A549 (cell line): ENCODE measurements at regions not wholly inside any gene's neighbourhood (a gene's known extent, or its start where the extent isn't known, plus 50 kb on each side); places are given as distances from the start of the nearest gene placed in this dataset.
A peak's percentile ranks its signal among the peaks of the same experiment; 100 is the strongest.

Experiments used
- ATAC-seq, 2 experiments: fragments of 200-7000 bp in 1 of 2; fragments of >200 bp in 1 of 2; cut with Nextera tagmentation in 1 of 2; cut with Tn5 transposase in 1 of 2; 3 replicates each; pipeline versions ENCODE4 v1.8.0 to v1.9.1; 2018 to 2020; ENCODE audit warnings: mild to moderate bottlenecking in 1 of 2, moderate library complexity in 1 of 2
- CTCF ChIA-PET: fragments of 300-600 bp; sonication (Branson Sonifier 250); formaldehyde crosslinking; extraction: SDS; loops from one replicate; lab custom pipeline; 2021; ENCODE audit warnings: antibody characterized with exemption, inconsistent platforms; lab: Yijun Ruan, JAX
- POLR2A ChIA-PET: fragments of 350-600 bp; formaldehyde crosslinking; extraction: SDS; loops from one replicate; lab custom pipeline; 2021; ENCODE audit warnings: antibody characterized with exemption, inconsistent platforms; lab: Yijun Ruan, JAX
- DNase-seq, 2 experiments: peaks; one replicate each; pipeline versions ENCODE4 v3.0.0 to v3.0.0-alpha.2; 2011 to 2016; ENCODE audit warnings: low read depth in 1 of 2, low spot score in 1 of 2
- FAIRE-seq: peaks from 2 replicates; lab custom pipeline; 2011; peaks lifted over from hg19 to GRCh38; lab: Jason Lieb, UNC
- H3K27ac ChIP-seq, 2 experiments: fragments of >200 bp; sonication (Bioruptor Twin); formaldehyde crosslinking; 3 replicates each; pipeline ENCODE4 v1.5.1; 2016 to 2017
- H3K4me1 ChIP-seq: fragments of >200 bp; sonication (Bioruptor Twin); formaldehyde crosslinking; 3 replicates; pipeline ENCODE4 v1.6.1; 2016
- H3K4me2 ChIP-seq: fragments of >200 bp; sonication (Bioruptor Twin); formaldehyde crosslinking; 3 replicates; pipeline ENCODE4 v1.6.1; 2016
- H3K4me3 ChIP-seq: fragments of >200 bp; sonication (Bioruptor Twin); formaldehyde crosslinking; 3 replicates; pipeline ENCODE4 v1.5.1; 2016
- H3K9me3 ChIP-seq: fragments of >200 bp; sonication (Bioruptor Twin); formaldehyde crosslinking; 3 replicates; pipeline ENCODE4 v1.6.1; 2016
- ATOH8 ChIP-seq: fragments of 250-450 bp; sonication (Bioruptor Pico); IDR thresholded peaks from 2 replicates; pipeline ENCODE4 v1.5.0; 2020; ENCODE audit warnings: low read depth, mild to moderate bottlenecking, moderate library complexity
- CBX2 ChIP-seq: fragments of 200-600 bp; sonication (generic); IDR thresholded peaks from 2 replicates; pipeline ENCODE4 v1.6.1; 2016; ENCODE audit warnings: low read depth, mild to moderate bottlenecking, borderline replicate concordance
- CHD2 ChIP-seq: fragments of 150-350 bp; IDR thresholded peaks from 2 replicates; pipeline ENCODE4 v1.6.1; 2014; ENCODE audit warnings: low read length; ENCODE audit not compliant: partially characterized antibody
- E2F6 ChIP-seq: IDR thresholded peaks from 2 replicates; pipeline ENCODE4 v1.6.1; 2012; ENCODE audit warnings: low read depth, borderline replicate concordance
- EHF ChIP-seq: fragments of 250-450 bp; sonication (Bioruptor Pico); IDR thresholded peaks from 2 replicates; pipeline ENCODE4 v1.5.0; 2020; ENCODE audit warnings: mild to moderate bottlenecking
- ESRRA ChIP-seq: fragments of 150-350 bp; IDR thresholded peaks from 2 replicates; pipeline ENCODE4 v1.6.1; 2014; ENCODE audit warnings: mild to moderate bottlenecking, low read length, borderline replicate concordance
- FOSB ChIP-seq: fragments of 250-450 bp; sonication (Bioruptor Pico); IDR thresholded peaks from 2 replicates; pipeline ENCODE4 v1.5.0; 2020; ENCODE audit warnings: mild to moderate bottlenecking, moderate library complexity
- FOXS1 ChIP-seq: fragments of 250-450 bp; sonication (Bioruptor Pico); IDR thresholded peaks from 2 replicates; pipeline ENCODE4 v1.5.0; 2020; ENCODE audit warnings: mild to moderate bottlenecking, moderate library complexity
- HOXA7 ChIP-seq: fragments of 250-450 bp; sonication (Bioruptor Pico); IDR thresholded peaks from 2 replicates; pipeline ENCODE4 v1.5.0; 2020; ENCODE audit warnings: mild to moderate bottlenecking, moderate library complexity
- JUN ChIP-seq, 2 experiments: fragments of >200 bp; sonication (Bioruptor Twin); formaldehyde crosslinking; IDR thresholded peaks; 2 replicates in 1 of 2; 3 replicates in 1 of 2; pipeline ENCODE4 v1.6.1; 2016 to 2017
- MAX ChIP-seq: IDR thresholded peaks from 2 replicates; pipeline ENCODE4 v1.6.1; 2012
- NFE2L2 ChIP-seq: fragments of 150-350 bp; conservative IDR thresholded peaks from 2 replicates; pipeline ENCODE4 v1.6.1; 2014; ENCODE audit warnings: low read length
- RAD21 ChIP-seq, 2 experiments: fragments of >200 bp in 1 of 2; sonication (Bioruptor Twin) in 1 of 2; formaldehyde crosslinking in 1 of 2; IDR thresholded peaks in 1 of 2; conservative IDR thresholded peaks in 1 of 2; 2 replicates in 1 of 2; 3 replicates in 1 of 2; pipeline ENCODE4 v1.6.1; 2012 to 2018; ENCODE audit warnings: inconsistent platforms in 1 of 2
- RNF2 ChIP-seq: fragments of 200-600 bp; sonication (generic); IDR thresholded peaks from 2 replicates; pipeline ENCODE4 v1.6.1; 2016; ENCODE audit warnings: low read depth, mild to moderate bottlenecking, antibody characterized with exemption, moderate library complexity, borderline replicate concordance
- SMC3 ChIP-seq: fragments of >200 bp; sonication (Bioruptor Twin); formaldehyde crosslinking; IDR thresholded peaks from 3 replicates; pipeline ENCODE4 v1.6.1; 2018; ENCODE audit warnings: inconsistent platforms
- SREBF2 ChIP-seq: fragments of 450-650 bp; IDR thresholded peaks from 2 replicates; pipeline ENCODE4 v1.6.1; 2014; ENCODE audit warnings: mild to moderate bottlenecking, moderate library complexity
- ZC3H11A ChIP-seq: fragments of 450-650 bp; IDR thresholded peaks from 2 replicates; pipeline ENCODE4 v1.6.1; 2014; ENCODE audit warnings: antibody characterized with exemption, mild to moderate bottlenecking
- ZFP36 ChIP-seq: fragments of 450-650 bp; IDR thresholded peaks from 2 replicates; pipeline ENCODE4 v1.6.1; 2014; ENCODE audit warnings: borderline replicate concordance; ENCODE audit not compliant: partially characterized antibody
- ZSCAN20 ChIP-seq: fragments of 250-450 bp; sonication (Bioruptor Pico); IDR thresholded peaks from 2 replicates; pipeline ENCODE4 v1.8.0; 2022; ENCODE audit warnings: mild to moderate bottlenecking, moderate library complexity
- WGBS: methylation state at CpG from one replicate; pipeline ENCODE4 v1.1.6; 2017; ENCODE audit errors: missing lambda C conversion rate; 5-methylcytosine and 5-hydroxymethylcytosine counted together
- TF ChIP-seq, protein P1 (sequence below): fragments of >200 bp; sonication (Bioruptor Twin); formaldehyde crosslinking; IDR thresholded peaks from 3 replicates; pipeline ENCODE4 v1.6.1; 2016
- TF ChIP-seq, protein P2 (sequence below): IDR thresholded peaks from 2 replicates; pipeline ENCODE4 v1.6.1; 2012
- TF ChIP-seq, protein P3 (sequence below): fragments of 150-350 bp; IDR thresholded peaks from 2 replicates; pipeline ENCODE4 v1.6.1; 2014; ENCODE audit warnings: low read depth, mild to moderate bottlenecking, low read length
- TF ChIP-seq, protein P4 (sequence below): fragments of >200 bp; sonication (Bioruptor Twin); formaldehyde crosslinking; IDR thresholded peaks from 2 replicates; pipeline ENCODE4 v1.6.1; 2016
- TF ChIP-seq, protein P5 (sequence below): fragments of 450-650 bp; IDR thresholded peaks from 2 replicates; pipeline ENCODE4 v1.6.1; 2014; ENCODE audit warnings: antibody characterized with exemption

DNA sequence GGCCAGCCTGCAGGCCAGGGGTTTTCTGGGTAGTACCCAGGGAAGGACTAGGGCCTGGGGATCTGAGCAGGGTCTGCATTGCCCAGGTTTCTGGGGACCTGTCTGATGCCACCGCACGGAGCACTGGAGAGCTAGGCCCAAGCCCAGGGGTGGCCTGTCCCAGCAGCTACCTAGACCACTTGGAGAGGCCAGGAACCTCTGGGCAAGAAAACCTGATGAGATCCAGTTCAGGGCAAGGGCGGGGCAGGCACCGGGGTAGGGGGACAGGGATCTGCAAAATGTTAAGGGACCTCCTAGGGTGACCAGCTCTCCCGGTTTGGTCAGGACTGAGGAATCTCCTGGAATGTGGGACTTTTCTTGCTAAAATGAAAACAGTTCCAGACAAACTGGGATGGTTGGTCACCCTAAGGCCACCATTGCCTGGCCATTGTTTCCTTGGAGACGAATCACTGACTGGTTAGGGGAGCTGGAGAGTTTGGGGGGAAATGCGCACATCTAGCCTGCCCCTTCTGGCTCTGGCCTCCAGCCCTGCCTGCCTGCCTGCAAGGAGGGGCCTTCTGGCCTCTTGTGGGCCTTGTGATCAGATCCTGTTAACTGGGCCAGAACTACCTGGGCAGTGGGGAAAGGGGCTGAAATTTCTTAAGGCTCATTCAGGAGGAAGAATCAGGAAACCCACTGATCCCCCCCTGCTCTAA is 117.4 kb upstream of the TLE3 start:
- DNase-seq (no peak), FAIRE-seq (no peak), ATAC-seq (no peak)
- Histone ChIP-seq H3K9me3 (no peaks in the 10 kb centered on the region), H3K4me1 (no peaks in the 10 kb centered on the region), H3K27ac (no peak overlapping the region), H3K4me2 (no peak overlapping the region), H3K4me3 (no peak overlapping the region)
- WGBS: 94% methylated on average over 5 of the region's 7 CpGs
- ChIA-PET CTCF (interaction anchor here (0.9 to 1.9 kb wide), 2 partner anchors 45 to 251 kb away, joined by 3 to 4 read pairs; no protein-coding TSS in a partner anchor), POLR2A (no interaction called here)
- TF ChIP-seq SREBF2: no peak
- no peak for TF ChIP-seq JUN (IDR thresholded peaks at IDR 0.05)
- TF ChIP-seq EHF (CRISPR knock-in tag): no peak
- TF ChIP-seq E2F6: no peak

- DNase-seq (no peak), ATAC-seq (peak in 1 of 2 experiments; percentile 66; a peak in 3 of 6 replicates), FAIRE-seq (no peak)
- Histone ChIP-seq H3K4me2 (no peak overlapping the region), H3K27ac (no peak overlapping the region), H3K4me3 (no peak overlapping the region), H3K4me1 (no peaks in the 10 kb centered on the region), H3K9me3 (no peaks in the 10 kb centered on the region)
- ChIA-PET CTCF (interaction anchor here (0.9 to 2.4 kb wide), 4 partner anchors 10 to 252 kb away, joined by 3 to 6 read pairs (median 4); no protein-coding TSS in a partner anchor), POLR2A (no interaction called here)
- TF ChIP-seq, protein P1, sequence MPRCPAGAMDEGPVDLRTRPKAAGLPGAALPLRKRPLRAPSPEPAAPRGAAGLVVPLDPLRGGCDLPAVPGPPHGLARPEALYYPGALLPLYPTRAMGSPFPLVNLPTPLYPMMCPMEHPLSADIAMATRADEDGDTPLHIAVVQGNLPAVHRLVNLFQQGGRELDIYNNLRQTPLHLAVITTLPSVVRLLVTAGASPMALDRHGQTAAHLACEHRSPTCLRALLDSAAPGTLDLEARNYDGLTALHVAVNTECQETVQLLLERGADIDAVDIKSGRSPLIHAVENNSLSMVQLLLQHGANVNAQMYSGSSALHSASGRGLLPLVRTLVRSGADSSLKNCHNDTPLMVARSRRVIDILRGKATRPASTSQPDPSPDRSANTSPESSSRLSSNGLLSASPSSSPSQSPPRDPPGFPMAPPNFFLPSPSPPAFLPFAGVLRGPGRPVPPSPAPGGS: no peak
- TF ChIP-seq FOXS1 (CRISPR knock-in tag): no peak
- TF ChIP-seq MAX: no peak
- no peak for TF ChIP-seq ZC3H11A
- no peak for TF ChIP-seq RAD21 (conservative IDR thresholded peaks at IDR 0.05 in 1 of 2, IDR thresholded peaks at IDR 0.05 in 1 of 2)
- no peak for TF ChIP-seq SMC3
- TF ChIP-seq, protein P2, sequence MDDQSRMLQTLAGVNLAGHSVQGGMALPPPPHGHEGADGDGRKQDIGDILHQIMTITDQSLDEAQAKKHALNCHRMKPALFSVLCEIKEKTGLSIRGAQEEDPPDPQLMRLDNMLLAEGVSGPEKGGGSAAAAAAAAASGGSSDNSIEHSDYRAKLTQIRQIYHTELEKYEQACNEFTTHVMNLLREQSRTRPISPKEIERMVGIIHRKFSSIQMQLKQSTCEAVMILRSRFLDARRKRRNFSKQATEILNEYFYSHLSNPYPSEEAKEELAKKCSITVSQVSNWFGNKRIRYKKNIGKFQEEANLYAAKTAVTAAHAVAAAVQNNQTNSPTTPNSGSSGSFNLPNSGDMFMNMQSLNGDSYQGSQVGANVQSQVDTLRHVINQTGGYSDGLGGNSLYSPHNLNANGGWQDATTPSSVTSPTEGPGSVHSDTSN: no peak
- TF ChIP-seq, protein P3, sequence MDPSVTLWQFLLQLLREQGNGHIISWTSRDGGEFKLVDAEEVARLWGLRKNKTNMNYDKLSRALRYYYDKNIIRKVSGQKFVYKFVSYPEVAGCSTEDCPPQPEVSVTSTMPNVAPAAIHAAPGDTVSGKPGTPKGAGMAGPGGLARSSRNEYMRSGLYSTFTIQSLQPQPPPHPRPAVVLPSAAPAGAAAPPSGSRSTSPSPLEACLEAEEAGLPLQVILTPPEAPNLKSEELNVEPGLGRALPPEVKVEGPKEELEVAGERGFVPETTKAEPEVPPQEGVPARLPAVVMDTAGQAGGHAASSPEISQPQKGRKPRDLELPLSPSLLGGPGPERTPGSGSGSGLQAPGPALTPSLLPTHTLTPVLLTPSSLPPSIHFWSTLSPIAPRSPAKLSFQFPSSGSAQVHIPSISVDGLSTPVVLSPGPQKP: no peak
- no peak for TF ChIP-seq RNF2
- no peak for TF ChIP-seq CHD2
- no peak for TF ChIP-seq CBX2
- TF ChIP-seq NFE2L2: no peak
- no peak for TF ChIP-seq ATOH8
- TF ChIP-seq ZSCAN20 (CRISPR knock-in tag): no peak
- no peak for TF ChIP-seq ESRRA
- TF ChIP-seq, protein P4, sequence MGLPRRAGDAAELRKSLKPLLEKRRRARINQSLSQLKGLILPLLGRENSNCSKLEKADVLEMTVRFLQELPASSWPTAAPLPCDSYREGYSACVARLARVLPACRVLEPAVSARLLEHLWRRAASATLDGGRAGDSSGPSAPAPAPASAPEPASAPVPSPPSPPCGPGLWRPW: no peak
- TF ChIP-seq, protein P5, sequence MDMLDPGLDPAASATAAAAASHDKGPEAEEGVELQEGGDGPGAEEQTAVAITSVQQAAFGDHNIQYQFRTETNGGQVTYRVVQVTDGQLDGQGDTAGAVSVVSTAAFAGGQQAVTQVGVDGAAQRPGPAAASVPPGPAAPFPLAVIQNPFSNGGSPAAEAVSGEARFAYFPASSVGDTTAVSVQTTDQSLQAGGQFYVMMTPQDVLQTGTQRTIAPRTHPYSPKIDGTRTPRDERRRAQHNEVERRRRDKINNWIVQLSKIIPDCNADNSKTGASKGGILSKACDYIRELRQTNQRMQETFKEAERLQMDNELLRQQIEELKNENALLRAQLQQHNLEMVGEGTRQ: no peak
- TF ChIP-seq ZFP36: no peak
- TF ChIP-seq FOSB: no peak
- no peak for TF ChIP-seq HOXA7 (CRISPR knock-in tag)
- 71% methylated on average over 5 of the region's 5 CpGs for WGBS
These were observed 116.6 kb upstream of the TLE3 start for GRCh38 chr15:70214276-70214675.
